CD4-positive, alpha-beta T cell (primary cell): ENCODE measurements at regions not wholly inside any gene's neighbourhood (a gene's known extent, or its start where the extent isn't known, plus 50 kb on each side); places are given as distances from the start of the nearest gene placed in this dataset.

Experiments
- ATAC-seq: fragments of 200-7000 bp; cut with Tn5 transposase; one replicate; pipeline ENCODE4 v1.10.0; 2022; ENCODE audit warnings: mild to moderate bottlenecking; ENCODE audit not compliant: poor library complexity
- CTCF ChIA-PET: fragments of 350-600 bp; sonication (Branson Sonifier 250); formaldehyde crosslinking; loops from one replicate; lab custom pipeline; 2021; ENCODE audit warnings: antibody characterized with exemption, inconsistent platforms; lab: Charles Lee
- POLR2A ChIA-PET: fragments of 350-600 bp; sonication (Branson Sonifier 250); formaldehyde crosslinking; loops from one replicate; lab custom pipeline; 2021; ENCODE audit warnings: antibody characterized with exemption, inconsistent platforms; lab: Charles Lee
- DNase-seq, 14 experiments: peaks; one replicate each; pipeline ENCODE4 v3.0.0-alpha.2; 2013 to 2020; ENCODE audit warnings: mixed read lengths in 2 of 14
- H3K27ac ChIP-seq, 2 donors: one replicate each; pipeline versions ENCODE4 v1.5.1 to v1.7.0; 2013; ENCODE audit warnings: low read length in 2 of 2, low read depth in 1 of 2, mild to moderate bottlenecking in 1 of 2
- H3K27me3 ChIP-seq, 2 experiments: 1 replicate in 1 of 2; 2 replicates in 1 of 2; pipeline versions ENCODE4 v1.6.1 to v1.7.0; 2013; ENCODE audit warnings: low read length in 2 of 2, control low read depth in 1 of 2, mild to moderate bottlenecking in 1 of 2, moderate library complexity in 1 of 2; ENCODE audit not compliant: insufficient read depth in 2 of 2, control insufficient read depth in 1 of 2
- H3K36me3 ChIP-seq: one replicate; pipeline ENCODE4 v1.6.1; 2013; ENCODE audit warnings: low read length, control low read depth; ENCODE audit not compliant: insufficient read depth
- H3K4me1 ChIP-seq: one replicate; pipeline ENCODE4 v1.6.1; 2013; ENCODE audit warnings: low read length, control low read depth; ENCODE audit not compliant: insufficient read depth
- H3K4me3 ChIP-seq: one replicate; pipeline ENCODE4 v1.5.1; 2013; ENCODE audit warnings: mild to moderate bottlenecking, low read length, moderate library complexity
- H3K9me3 ChIP-seq, 2 experiments: 1 replicate in 1 of 2; 2 replicates in 1 of 2; pipeline versions ENCODE4 v1.6.1 to v1.7.0; 2013; ENCODE audit warnings: low read length in 2 of 2, mild to moderate bottlenecking in 2 of 2, control low read depth in 1 of 2, moderate library complexity in 1 of 2; ENCODE audit not compliant: control insufficient read depth in 1 of 2, insufficient read depth in 1 of 2
- H3K27ac Mint-ChIP-seq: one replicate; pipeline ENCODE4 v1.8.0; 2020; ENCODE audit warnings: mixed read lengths
- H3K27me3 Mint-ChIP-seq: one replicate; pipeline ENCODE4 v1.8.0; 2021; ENCODE audit warnings: mixed read lengths
- H3K36me3 Mint-ChIP-seq: one replicate; pipeline ENCODE4 v1.8.0; 2021; ENCODE audit warnings: low read depth, mixed read lengths
- H3K4me1 Mint-ChIP-seq: one replicate; pipeline ENCODE4 v1.8.0; 2021; ENCODE audit warnings: low read depth, mixed read lengths
- H3K4me3 Mint-ChIP-seq: one replicate; pipeline ENCODE4 v1.8.0; 2020; ENCODE audit warnings: mild to moderate bottlenecking, mixed read lengths
- H3K9me3 Mint-ChIP-seq: one replicate; pipeline ENCODE4 v1.8.0; 2020; ENCODE audit warnings: mixed read lengths
- intact Hi-C, 2 experiments: fragments of 100-400 bp; cut with DNase I in 1 of 2; cut with micrococcal nuclease in 1 of 2; formaldehyde crosslinking; loops; one replicate each; pipeline versions ENCODE4 v1.15.1 to v1.9.0; 2023 to 2025; cut with DNase I, micrococcal nuclease
- TF ChIP-seq, protein P1 (sequence below): fragments of 200-600 bp; IDR thresholded peaks from one replicate; pipeline ENCODE4 v1.8.0; 2022; ENCODE audit warnings: antibody characterized with exemption, mild to moderate bottlenecking

DNA sequence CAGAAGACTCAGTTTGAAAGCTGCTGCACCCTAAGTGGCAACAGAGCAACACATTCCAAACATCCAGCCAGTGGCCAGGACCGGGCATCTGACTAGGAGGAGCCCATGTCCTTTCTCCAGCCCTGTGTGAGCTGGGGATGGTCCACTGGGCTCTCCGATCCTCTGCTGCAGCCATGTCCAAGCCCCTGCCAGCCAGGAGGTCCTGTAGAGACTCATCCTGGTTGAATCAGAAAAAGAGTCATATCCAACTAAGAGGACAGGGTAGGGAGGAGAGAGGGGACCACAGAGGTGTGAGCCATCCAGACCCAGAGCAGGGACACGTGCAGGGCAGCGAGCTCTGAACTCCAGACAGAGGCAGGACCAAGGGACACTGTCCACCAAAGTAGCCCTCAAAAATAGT, 163.0 kb upstream of the CDH5 start:
- Mint-ChIP-seq H3K4me3 (no peak overlapping the region), H3K9me3 (no peaks in the 10 kb centered on the region), H3K4me1 (no peaks in the 10 kb centered on the region), H3K27me3 (peaks cover 13% of the 10 kb centered on the region), H3K36me3 (no peaks in the 10 kb centered on the region), H3K27ac (no peak overlapping the region)
- ATAC-seq = no peak
- TF ChIP-seq, protein P1, sequence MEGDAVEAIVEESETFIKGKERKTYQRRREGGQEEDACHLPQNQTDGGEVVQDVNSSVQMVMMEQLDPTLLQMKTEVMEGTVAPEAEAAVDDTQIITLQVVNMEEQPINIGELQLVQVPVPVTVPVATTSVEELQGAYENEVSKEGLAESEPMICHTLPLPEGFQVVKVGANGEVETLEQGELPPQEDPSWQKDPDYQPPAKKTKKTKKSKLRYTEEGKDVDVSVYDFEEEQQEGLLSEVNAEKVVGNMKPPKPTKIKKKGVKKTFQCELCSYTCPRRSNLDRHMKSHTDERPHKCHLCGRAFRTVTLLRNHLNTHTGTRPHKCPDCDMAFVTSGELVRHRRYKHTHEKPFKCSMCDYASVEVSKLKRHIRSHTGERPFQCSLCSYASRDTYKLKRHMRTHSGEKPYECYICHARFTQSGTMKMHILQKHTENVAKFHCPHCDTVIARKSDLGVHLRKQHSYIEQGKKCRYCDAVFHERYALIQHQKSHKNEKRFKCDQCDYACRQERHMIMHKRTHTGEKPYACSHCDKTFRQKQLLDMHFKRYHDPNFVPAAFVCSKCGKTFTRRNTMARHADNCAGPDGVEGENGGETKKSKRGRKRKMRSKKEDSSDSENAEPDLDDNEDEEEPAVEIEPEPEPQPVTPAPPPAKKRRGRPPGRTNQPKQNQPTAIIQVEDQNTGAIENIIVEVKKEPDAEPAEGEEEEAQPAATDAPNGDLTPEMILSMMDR = no peak
- Histone ChIP-seq H3K36me3 (no peaks in the 10 kb centered on the region), H3K27ac (no peak overlapping the region), H3K9me3 (no peaks in the 10 kb centered on the region), H3K4me1 (no peaks in the 10 kb centered on the region), H3K27me3 (peaks cover 0 to 3% of the 10 kb centered on the region in 2 experiments), H3K4me3 (no peak overlapping the region)
- DNase-seq = no peak
- ChIA-PET POLR2A (no interaction called here), CTCF (no interaction called here)
- intact Hi-C loops = no loop called here

- Mint-ChIP-seq H3K4me1 (no peaks in the 10 kb centered on the region), H3K27me3 (peaks cover 5% of the 10 kb centered on the region), H3K9me3 (no peaks in the 10 kb centered on the region), H3K27ac (no peak overlapping the region), H3K4me3 (no peak overlapping the region), H3K36me3 (no peaks in the 10 kb centered on the region)
- H3K27ac ChIP-seq = no peak overlapping the region
- ChIA-PET POLR2A (no interaction called here), CTCF (no interaction called here)
- peaks cover 0 to 3% of the 10 kb centered on the region in 2 experiments for H3K27me3 ChIP-seq
- no peak overlapping the region for H3K4me3 ChIP-seq
- no peaks in the 10 kb centered on the region for H3K4me1 ChIP-seq
- DNase-seq (no peak), ATAC-seq (no peak)
- intact Hi-C loops = no loop called here
- TF ChIP-seq, protein P1 = no peak
- no peaks in the 10 kb centered on the region for H3K36me3 ChIP-seq
- H3K9me3 ChIP-seq = no peaks in the 10 kb centered on the region
Observed at GRCh38 chr16:66199189-66199588, 167.3 kb upstream of the CDH5 start.

DNA sequence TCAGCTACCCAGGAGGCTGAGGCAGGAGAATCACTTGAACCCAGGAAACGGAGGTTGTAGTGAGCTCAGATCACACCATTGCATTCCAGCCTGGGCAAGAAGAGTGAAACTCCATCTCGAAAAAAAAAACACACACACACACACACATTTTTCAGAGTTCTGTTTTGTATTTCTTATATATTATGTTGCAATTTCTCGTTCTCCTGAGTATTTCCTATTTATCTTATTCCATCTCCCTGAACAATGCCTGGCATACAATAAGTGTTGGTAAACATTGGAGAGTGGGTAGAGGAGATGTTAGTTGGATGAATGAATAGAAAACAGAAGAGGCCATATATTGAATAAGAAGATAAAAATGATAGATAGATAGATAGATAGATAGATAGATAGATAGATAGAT, 167.8 kb upstream of the CDH5 start:
- peaks cover 11% of the 10 kb centered on the region for H3K27me3 Mint-ChIP-seq
- no peaks in the 10 kb centered on the region for H3K4me1 Mint-ChIP-seq
- H3K4me3 Mint-ChIP-seq = no peak overlapping the region
- no peak overlapping the region for H3K27ac Mint-ChIP-seq
- DNase-seq = no peak
- CTCF ChIA-PET = no interaction called here
- POLR2A ChIA-PET = no interaction called here
- Histone ChIP-seq H3K27me3 (peaks cover 0 to 3% of the 10 kb centered on the region in 2 experiments), H3K4me3 (no peak overlapping the region), H3K9me3 (no peaks in the 10 kb centered on the region), H3K27ac (no peak overlapping the region), H3K36me3 (no peaks in the 10 kb centered on the region), H3K4me1 (no peaks in the 10 kb centered on the region)
- no peak for ATAC-seq
- no peaks in the 10 kb centered on the region for H3K36me3 Mint-ChIP-seq
- intact Hi-C loops = no loop called here
- TF ChIP-seq, protein P1 = no peak
- no peaks in the 10 kb centered on the region for H3K9me3 Mint-ChIP-seq
